ENCODE measurements at regions not wholly inside any gene's neighbourhood (a gene's known extent, or its start where the extent isn't known, plus 50 kb on each side); places are given as distances from the start of the nearest gene placed in this dataset.

GRCh38 chr2:192253692-192254091, 59.0 kb upstream of the TMEFF2 start:
- no peak for DNase-seq

- DNase-seq = no peak
These were observed 56.2 kb upstream of the TMEFF2 start for GRCh38 chr2:192250961-192251360.

- DNase-seq = no peak
These were observed 52.7 kb upstream of the TMEFF2 start for GRCh38 chr2:192247456-192247855.

- no peak for DNase-seq
These were observed 51.6 kb upstream of the TMEFF2 start for GRCh38 chr2:192246297-192246696.

GRCh38 chr2:192245329-192245728, 50.6 kb upstream of the TMEFF2 start:
- no peak for DNase-seq

Measured in SHP77 (cell line).